ENCODE measurements at regions not wholly inside any gene's neighbourhood (a gene's known extent, or its start where the extent isn't known, plus 50 kb on each side); places are given as distances from the start of the nearest gene placed in this dataset.

DNA sequence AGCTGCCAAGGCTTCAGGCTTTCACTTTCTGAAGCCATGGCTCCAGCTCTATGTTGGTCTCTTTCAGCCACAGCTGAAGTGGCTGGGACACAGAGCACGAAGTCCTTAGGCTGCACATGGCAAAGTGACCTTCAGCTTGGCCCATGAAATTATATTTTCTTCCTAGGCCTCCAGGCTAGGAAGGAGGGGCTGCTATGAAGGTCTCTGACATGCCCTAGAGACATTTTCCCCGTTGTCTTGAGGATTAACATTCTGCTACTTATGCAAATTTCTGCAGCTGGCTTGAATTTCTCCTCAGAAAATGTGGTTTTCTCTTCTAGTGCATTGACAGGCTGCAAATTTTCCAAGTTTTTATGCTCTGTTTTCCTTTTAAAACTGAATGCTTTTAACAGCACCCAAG is 99.8 kb upstream of the KCNIP4 start:
- TF ChIP-seq TAF1 (IDR thresholded peaks at IDR 0.05; ENCODE audit: low read depth) = no peak
- TF ChIP-seq TCF12 (IDR thresholded peaks at IDR 0.05; ENCODE audit: low read depth) = no peak

DNA sequence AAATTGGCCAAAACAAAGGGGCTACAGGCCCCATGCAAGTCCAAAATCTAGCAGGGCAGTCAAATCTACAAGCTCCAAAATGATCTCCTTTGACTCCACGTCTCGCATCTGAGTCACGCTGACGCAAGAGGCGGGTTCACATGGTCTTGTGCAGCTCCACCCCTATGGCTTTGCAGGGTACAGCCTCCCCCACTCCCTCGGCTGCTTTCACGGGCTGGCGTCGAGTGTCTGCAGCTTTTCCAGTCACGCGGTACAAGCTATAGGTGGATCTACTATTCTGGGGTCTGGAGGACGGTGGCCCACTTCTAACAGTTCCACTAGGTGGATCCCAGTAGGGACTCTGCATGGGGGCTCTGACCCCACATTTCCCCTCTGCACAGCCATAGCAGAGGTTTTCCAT is 99.2 kb upstream of the KCNIP4 start:
- TF ChIP-seq REST (IDR thresholded peaks at IDR 0.05; ENCODE audit: low read depth) = no peak
- no peak for TF ChIP-seq MAX (IDR thresholded peaks at IDR 0.05)
- TF ChIP-seq USF1 (IDR thresholded peaks at IDR 0.05) = no peak
- no peak for TF ChIP-seq RAD21 (IDR thresholded peaks at IDR 0.05; ENCODE audit: low read depth)
- TF ChIP-seq YY1 (IDR thresholded peaks at IDR 0.05; ENCODE audit: low read depth) = no peak
- TF ChIP-seq CREB1 (IDR thresholded peaks at IDR 0.05; ENCODE audit: low read depth) = no peak
- TF ChIP-seq TAF1 (IDR thresholded peaks at IDR 0.05; ENCODE audit: low read depth) = no peak
- TF ChIP-seq TEAD4 (IDR thresholded peaks at IDR 0.05) = no peak
- TF ChIP-seq CEBPB (IDR thresholded peaks at IDR 0.05) = no peak
- no peak for TF ChIP-seq EP300 (IDR thresholded peaks at IDR 0.05; ENCODE audit: borderline replicate concordance)
- TF ChIP-seq EGR1 (IDR thresholded peaks at IDR 0.05) = no peak

- TF ChIP-seq CEBPB (IDR thresholded peaks at IDR 0.05) (no peak), TCF12 (IDR thresholded peaks at IDR 0.05; ENCODE audit: low read depth) (no peak)
Measured at GRCh38 chr4:22045051-22045630, 96.6 kb upstream of the KCNIP4 start.

GRCh38 chr4:22031423-22031822 is 82.9 kb upstream of the KCNIP4 start:
- TF ChIP-seq TEAD4 (IDR thresholded peaks at IDR 0.05) = no peak
- TF ChIP-seq FOXM1 (IDR thresholded peaks at IDR 0.05; ENCODE audit: borderline replicate concordance, low read depth) = no peak
- no peak for TF ChIP-seq USF1 (IDR thresholded peaks at IDR 0.05)
- no peak for TF ChIP-seq MAX (IDR thresholded peaks at IDR 0.05)
- no peak for TF ChIP-seq TCF12 (IDR thresholded peaks at IDR 0.05; ENCODE audit: low read depth)
- TF ChIP-seq ZBTB7A (IDR thresholded peaks at IDR 0.05; ENCODE audit: low read depth) = no peak
- no peak for TF ChIP-seq REST (IDR thresholded peaks at IDR 0.05; ENCODE audit: low read depth)
- TF ChIP-seq EP300 (IDR thresholded peaks at IDR 0.05; ENCODE audit: borderline replicate concordance) = no peak
- TF ChIP-seq NFIC (IDR thresholded peaks at IDR 0.05) = no peak
- TF ChIP-seq TAF1 (IDR thresholded peaks at IDR 0.05; ENCODE audit: low read depth) = no peak
- no peak for TF ChIP-seq CREB1 (IDR thresholded peaks at IDR 0.05; ENCODE audit: low read depth)
- no peak for TF ChIP-seq RAD21 (IDR thresholded peaks at IDR 0.05; ENCODE audit: low read depth)
- TF ChIP-seq YY1 (IDR thresholded peaks at IDR 0.05; ENCODE audit: low read depth) = no peak

GRCh38 chr4:22030881-22031280 is 82.3 kb upstream of the KCNIP4 start:
- TF ChIP-seq USF1 (IDR thresholded peaks at IDR 0.05) = no peak
- TF ChIP-seq NFIC (IDR thresholded peaks at IDR 0.05) = no peak
- TF ChIP-seq EGR1 (IDR thresholded peaks at IDR 0.05) = no peak
- no peak for TF ChIP-seq RAD21 (IDR thresholded peaks at IDR 0.05; ENCODE audit: low read depth)
- TF ChIP-seq FOXM1 (IDR thresholded peaks at IDR 0.05; ENCODE audit: borderline replicate concordance, low read depth) = no peak
- TF ChIP-seq CEBPB (IDR thresholded peaks at IDR 0.05) = no peak
- no peak for TF ChIP-seq TEAD4 (IDR thresholded peaks at IDR 0.05)
- TF ChIP-seq YY1 (IDR thresholded peaks at IDR 0.05; ENCODE audit: low read depth) = no peak
- TF ChIP-seq REST (IDR thresholded peaks at IDR 0.05; ENCODE audit: low read depth) = no peak
- TF ChIP-seq EP300 (IDR thresholded peaks at IDR 0.05; ENCODE audit: borderline replicate concordance) = no peak
- TF ChIP-seq TCF12 (IDR thresholded peaks at IDR 0.05; ENCODE audit: low read depth) = no peak
- no peak for TF ChIP-seq ZBTB7A (IDR thresholded peaks at IDR 0.05; ENCODE audit: low read depth)
- TF ChIP-seq MAX (IDR thresholded peaks at IDR 0.05) = no peak

All from Ishikawa (cell line).